Body of pancreas (tissue), 4 donors: ENCODE measurements at regions not wholly inside any gene's neighbourhood (a gene's known extent, or its start where the extent isn't known, plus 50 kb on each side); places are given as distances from the start of the nearest gene placed in this dataset.

Experiments
- ATAC-seq: fragments of 150-250 bp; one replicate; pipeline ENCODE4 v1.9.1; 2016
- DNase-seq, 4 donors: peaks; one replicate each; pipeline ENCODE4 v3.0.0-alpha.2; 2019
- H3K27ac ChIP-seq, 4 donors: fragments of 200-600 bp; sonication (generic); 1 replicate in 3 of 4; 2 replicates in 1 of 4; pipeline versions ENCODE4 v1.5.1 to v1.6.1; 2016 to 2019; ENCODE audit warnings: mild to moderate bottlenecking in 1 of 4, mixed read lengths in 1 of 4, moderate library complexity in 1 of 4
- H3K27me3 ChIP-seq, 2 donors: fragments of 200-600 bp; sonication (generic); one replicate each; pipeline ENCODE4 v1.6.0; 2016; ENCODE audit warnings: mild to moderate bottlenecking in 1 of 2
- H3K36me3 ChIP-seq, 2 donors: fragments of 200-600 bp; sonication (generic); replicated peaks in 1 of 2; 2 replicates each; pipeline ENCODE4 v1.5.1; 2016; ENCODE audit warnings: low read depth in 2 of 2; ENCODE audit not compliant: insufficient read depth in 1 of 2
- H3K4me1 ChIP-seq: fragments of 200-600 bp; sonication (generic); one replicate; pipeline ENCODE4 v1.6.0; 2016
- H3K4me3 ChIP-seq, 2 donors: fragments of 200-600 bp; sonication (generic); 1 replicate in 1 of 2; 2 replicates in 1 of 2; pipeline ENCODE4 v1.5.1; 2016 to 2019
- H3K9me3 ChIP-seq, 3 donors: fragments of 200-600 bp; sonication (generic); 1 replicate in 2 of 3; 2 replicates in 1 of 3; pipeline ENCODE4 v1.5.1; 2016
- POLR2A ChIP-seq, 3 donors: fragments of 450-650 bp; IDR thresholded peaks; one replicate each; pipeline ENCODE4 v1.6.1; 2016; ENCODE audit warnings: antibody characterized with exemption in 3 of 3, mild to moderate bottlenecking in 2 of 3
- WGBS, 2 donors: methylation state at CpG; one replicate each; pipeline ENCODE4 v1.1.5; 2017; 5-methylcytosine and 5-hydroxymethylcytosine counted together
- intact Hi-C: fragments of 100-400 bp; cut with DNase I; formaldehyde crosslinking; loops from one replicate; pipeline ENCODE4 v1.15.1; 2023
- TF ChIP-seq, protein P1 (sequence below), 7 experiments: fragments of 450-650 bp in 4 of 7; fragments of 200-600 bp in 3 of 7; sonication (generic) in 3 of 7; IDR thresholded peaks; one replicate each; pipeline ENCODE4 v1.5.1; 2016 to 2019; ENCODE audit warnings: antibody characterized with exemption in 7 of 7

DNA sequence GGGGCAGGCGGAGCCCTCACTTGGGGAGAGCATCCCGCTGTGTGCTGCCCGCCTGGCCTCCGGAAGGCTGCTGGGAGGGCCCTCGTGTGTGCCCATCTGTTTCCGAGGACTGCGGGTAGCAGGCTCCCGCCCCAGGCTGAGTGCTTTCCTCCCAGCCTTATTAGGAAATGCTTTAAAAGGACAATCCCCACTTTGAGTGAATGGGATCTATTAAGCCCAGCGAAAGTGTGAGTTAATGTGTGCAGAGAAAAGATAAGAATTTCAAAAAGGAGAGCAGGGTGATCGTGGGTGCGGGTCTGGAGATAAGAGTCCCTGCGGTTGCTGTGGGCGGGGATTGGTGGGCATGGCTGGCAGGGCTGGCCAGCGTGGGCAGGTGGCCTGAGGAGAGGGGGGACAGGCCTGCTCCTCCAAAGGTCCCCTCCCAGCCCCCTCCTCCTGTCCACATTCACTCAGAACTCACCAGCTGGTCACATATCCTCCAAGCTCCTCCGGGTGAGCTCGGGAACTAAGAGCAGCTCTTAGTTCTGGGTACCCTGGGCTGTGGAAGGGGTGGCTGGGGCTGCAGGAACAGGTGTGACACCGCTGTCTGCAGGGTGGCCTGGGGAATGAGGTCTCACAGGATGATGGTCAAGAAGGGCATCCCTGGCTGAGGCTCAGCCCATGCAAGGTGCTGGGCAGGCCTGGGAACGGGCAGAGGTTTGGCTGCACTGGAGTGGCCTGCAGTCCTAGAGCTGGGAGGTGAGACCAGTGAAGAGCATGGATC, 1260.3 kb downstream of the BRD1 start:
- no peak overlapping the region for H3K4me3 ChIP-seq
- 17 to 18% methylated on average over 18 of the region's 18 CpGs for WGBS, 2 donors
- no peaks in the 10 kb centered on the region for H3K9me3 ChIP-seq
- no peaks in the 10 kb centered on the region for H3K4me1 ChIP-seq
- intact Hi-C loops = no loop called here
- no peaks in the 10 kb centered on the region for H3K36me3 ChIP-seq
- ATAC-seq (peak; percentile 15), DNase-seq (no peak)
- TF ChIP-seq POLR2A (IDR thresholded peaks at IDR 0.05) = no peak
- TF ChIP-seq, protein P1, sequence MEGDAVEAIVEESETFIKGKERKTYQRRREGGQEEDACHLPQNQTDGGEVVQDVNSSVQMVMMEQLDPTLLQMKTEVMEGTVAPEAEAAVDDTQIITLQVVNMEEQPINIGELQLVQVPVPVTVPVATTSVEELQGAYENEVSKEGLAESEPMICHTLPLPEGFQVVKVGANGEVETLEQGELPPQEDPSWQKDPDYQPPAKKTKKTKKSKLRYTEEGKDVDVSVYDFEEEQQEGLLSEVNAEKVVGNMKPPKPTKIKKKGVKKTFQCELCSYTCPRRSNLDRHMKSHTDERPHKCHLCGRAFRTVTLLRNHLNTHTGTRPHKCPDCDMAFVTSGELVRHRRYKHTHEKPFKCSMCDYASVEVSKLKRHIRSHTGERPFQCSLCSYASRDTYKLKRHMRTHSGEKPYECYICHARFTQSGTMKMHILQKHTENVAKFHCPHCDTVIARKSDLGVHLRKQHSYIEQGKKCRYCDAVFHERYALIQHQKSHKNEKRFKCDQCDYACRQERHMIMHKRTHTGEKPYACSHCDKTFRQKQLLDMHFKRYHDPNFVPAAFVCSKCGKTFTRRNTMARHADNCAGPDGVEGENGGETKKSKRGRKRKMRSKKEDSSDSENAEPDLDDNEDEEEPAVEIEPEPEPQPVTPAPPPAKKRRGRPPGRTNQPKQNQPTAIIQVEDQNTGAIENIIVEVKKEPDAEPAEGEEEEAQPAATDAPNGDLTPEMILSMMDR (IDR thresholded peaks at IDR 0.05) = no peak
- no peaks in the 10 kb centered on the region for H3K27me3 ChIP-seq
- H3K27ac ChIP-seq = no peak overlapping the region

DNA sequence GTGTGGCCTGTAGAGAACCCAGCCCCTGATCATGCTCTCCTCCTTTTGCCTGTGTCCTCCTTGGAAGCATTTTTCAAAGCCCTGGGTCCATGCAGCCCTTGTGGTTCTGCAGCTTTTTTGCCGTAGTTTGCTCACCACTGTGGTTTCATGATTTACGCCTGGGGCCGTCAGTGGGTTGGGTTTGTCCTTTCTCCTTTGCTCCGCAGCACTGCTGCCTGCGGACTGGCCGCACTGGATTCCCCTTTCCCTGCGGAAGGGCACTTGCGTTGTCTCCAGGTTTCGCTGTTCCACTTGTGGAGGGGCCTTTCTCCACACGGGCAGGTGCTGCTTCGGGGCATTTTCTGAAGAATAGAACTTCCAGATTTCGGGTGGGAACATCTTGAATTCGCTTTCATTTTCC, 1260.9 kb downstream of the BRD1 start:
- intact Hi-C loops = no loop called here
- no peak for ATAC-seq
- no peak for DNase-seq
- TF ChIP-seq, protein P1 (IDR thresholded peaks at IDR 0.05) = no peak
- no peak for TF ChIP-seq POLR2A (IDR thresholded peaks at IDR 0.05)
- Histone ChIP-seq H3K27ac (no peak overlapping the region), H3K36me3 (no peaks in the 10 kb centered on the region), H3K9me3 (no peaks in the 10 kb centered on the region), H3K4me3 (no peak overlapping the region), H3K4me1 (no peaks in the 10 kb centered on the region), H3K27me3 (no peaks in the 10 kb centered on the region)
- 27 to 46% methylated on average over 13 of the region's 13 CpGs for WGBS, 2 donors

DNA sequence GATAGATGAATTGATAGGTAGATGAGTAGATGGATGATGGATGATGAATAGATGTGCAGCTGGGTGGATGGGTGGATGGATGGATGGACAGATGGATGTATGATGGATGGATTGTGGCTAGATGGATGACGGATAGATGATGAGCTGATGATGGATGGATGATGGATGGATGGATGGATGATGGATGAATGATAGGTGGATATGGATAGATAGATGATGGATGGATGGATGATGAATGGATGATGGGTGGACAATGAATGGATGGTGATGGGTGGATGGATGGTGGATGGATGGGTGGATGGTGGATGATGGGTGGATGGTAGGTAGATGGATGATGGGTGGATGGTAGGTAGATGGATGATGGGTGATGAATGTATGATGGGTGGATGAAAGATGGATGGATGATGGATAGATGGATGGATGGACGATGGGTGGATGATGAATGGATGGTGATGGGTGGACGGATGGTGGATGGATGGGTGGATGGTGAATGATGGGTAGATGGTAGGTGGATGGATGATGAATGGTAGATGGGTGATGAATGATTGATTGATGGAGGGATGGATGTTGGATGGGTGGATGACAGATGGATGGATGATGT, 1261.7 kb downstream of the BRD1 start:
- no peak overlapping the region for H3K4me3 ChIP-seq
- H3K27me3 ChIP-seq = no peaks in the 10 kb centered on the region
- no peaks in the 10 kb centered on the region for H3K36me3 ChIP-seq
- no peak for TF ChIP-seq POLR2A (IDR thresholded peaks at IDR 0.05)
- TF ChIP-seq, protein P1 (IDR thresholded peaks at IDR 0.05) = no peak
- no peaks in the 10 kb centered on the region for H3K4me1 ChIP-seq
- intact Hi-C loops = no loop called here
- no peaks in the 10 kb centered on the region for H3K9me3 ChIP-seq
- 63 to 65% methylated on average over 3 of the region's 3 CpGs for WGBS, 2 donors
- no peak overlapping the region for H3K27ac ChIP-seq
- ATAC-seq (no peak), DNase-seq (no peak)

DNA sequence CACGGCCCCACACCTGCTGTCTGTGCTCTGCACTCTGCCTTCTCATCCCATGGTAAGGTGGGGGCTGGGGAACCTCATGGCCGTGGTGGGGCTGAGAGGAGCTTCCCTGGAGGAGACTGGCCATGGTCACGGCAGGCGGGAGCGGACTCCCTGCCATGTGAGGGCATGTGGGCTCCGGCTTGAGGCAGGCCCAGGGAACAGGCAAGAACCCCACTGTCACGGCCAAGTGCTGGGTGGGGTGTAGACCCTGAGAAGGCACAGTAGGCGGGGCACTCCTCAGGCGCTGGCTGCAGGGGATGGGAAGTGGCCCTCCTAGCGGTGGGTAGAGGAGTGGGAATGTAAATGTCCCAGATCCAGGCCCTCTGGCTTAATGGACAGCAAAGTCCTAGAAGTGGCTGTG, 1262.7 kb downstream of the BRD1 start:
- Histone ChIP-seq H3K27me3 (no peaks in the 10 kb centered on the region), H3K4me3 (no peak overlapping the region), H3K9me3 (no peaks in the 10 kb centered on the region), H3K27ac (no peak overlapping the region), H3K4me1 (no peaks in the 10 kb centered on the region), H3K36me3 (no peaks in the 10 kb centered on the region)
- no peak for TF ChIP-seq POLR2A (IDR thresholded peaks at IDR 0.05)
- TF ChIP-seq, protein P1 (IDR thresholded peaks at IDR 0.05) = no peak
- intact Hi-C loops = no loop called here
- 55 to 74% methylated on average over 4 to 10 of the region's 10 CpGs for WGBS, 2 donors
- DNase-seq = no peak
- ATAC-seq = no peak

DNA sequence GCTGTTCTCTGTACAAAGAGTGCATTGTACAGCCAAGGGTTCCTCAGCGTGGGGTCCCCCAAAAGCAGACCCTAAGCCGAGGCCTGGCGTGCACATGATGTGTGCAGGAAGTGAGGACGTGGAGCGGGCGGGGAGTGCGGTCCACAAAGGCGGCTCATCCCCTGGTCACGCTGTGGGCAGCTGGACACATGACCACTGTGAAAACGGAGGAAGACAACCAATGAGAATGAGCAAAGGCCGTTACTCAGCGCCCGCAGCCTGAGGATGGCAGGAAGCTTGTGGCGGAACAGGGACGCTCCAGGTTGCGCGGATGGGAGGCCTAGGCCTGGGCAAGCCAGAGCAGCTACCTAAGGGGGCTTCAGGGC, 1263.7 kb downstream of the BRD1 start:
- Histone ChIP-seq H3K4me1 (no peaks in the 10 kb centered on the region), H3K4me3 (no peak overlapping the region), H3K27me3 (no peaks in the 10 kb centered on the region), H3K27ac (no peak overlapping the region), H3K36me3 (no peaks in the 10 kb centered on the region), H3K9me3 (no peaks in the 10 kb centered on the region)
- intact Hi-C loops = no loop called here
- WGBS, 2 donors = 75 to 78% methylated on average over 17 of the region's 17 CpGs
- no peak for ATAC-seq
- TF ChIP-seq, protein P1 (IDR thresholded peaks at IDR 0.05) = no peak
- DNase-seq = no peak
